ENCODE measurements at regions not wholly inside any gene's neighbourhood (a gene's known extent, or its start where the extent isn't known, plus 50 kb on each side); places are given as distances from the start of the nearest gene placed in this dataset.

DNA sequence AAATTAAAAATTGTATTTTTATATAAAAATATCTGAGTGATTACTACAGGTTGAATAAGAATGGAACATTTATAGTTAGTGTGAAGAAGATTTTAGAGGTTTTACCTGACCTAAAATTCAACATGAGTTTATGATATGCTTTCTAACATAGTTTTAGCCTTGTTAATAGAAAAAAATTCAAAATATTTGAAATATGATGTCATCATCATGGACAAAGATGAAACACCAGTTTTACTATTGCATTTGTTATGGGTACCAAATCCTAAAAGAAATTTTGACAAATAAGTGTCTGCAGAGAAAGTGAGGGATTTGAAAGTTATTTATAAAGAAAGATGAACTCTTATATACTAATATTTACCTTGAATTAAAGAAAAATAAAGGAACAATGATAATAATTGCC lies 479.7 kb downstream of the TBC1D32 start:
- no peak for TF ChIP-seq POLR2AphosphoS5 (IDR thresholded peaks at IDR 0.05)
- TF ChIP-seq, protein P1, sequence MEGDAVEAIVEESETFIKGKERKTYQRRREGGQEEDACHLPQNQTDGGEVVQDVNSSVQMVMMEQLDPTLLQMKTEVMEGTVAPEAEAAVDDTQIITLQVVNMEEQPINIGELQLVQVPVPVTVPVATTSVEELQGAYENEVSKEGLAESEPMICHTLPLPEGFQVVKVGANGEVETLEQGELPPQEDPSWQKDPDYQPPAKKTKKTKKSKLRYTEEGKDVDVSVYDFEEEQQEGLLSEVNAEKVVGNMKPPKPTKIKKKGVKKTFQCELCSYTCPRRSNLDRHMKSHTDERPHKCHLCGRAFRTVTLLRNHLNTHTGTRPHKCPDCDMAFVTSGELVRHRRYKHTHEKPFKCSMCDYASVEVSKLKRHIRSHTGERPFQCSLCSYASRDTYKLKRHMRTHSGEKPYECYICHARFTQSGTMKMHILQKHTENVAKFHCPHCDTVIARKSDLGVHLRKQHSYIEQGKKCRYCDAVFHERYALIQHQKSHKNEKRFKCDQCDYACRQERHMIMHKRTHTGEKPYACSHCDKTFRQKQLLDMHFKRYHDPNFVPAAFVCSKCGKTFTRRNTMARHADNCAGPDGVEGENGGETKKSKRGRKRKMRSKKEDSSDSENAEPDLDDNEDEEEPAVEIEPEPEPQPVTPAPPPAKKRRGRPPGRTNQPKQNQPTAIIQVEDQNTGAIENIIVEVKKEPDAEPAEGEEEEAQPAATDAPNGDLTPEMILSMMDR (IDR thresholded peaks at IDR 0.05): no peak

Data from gastroesophageal sphincter (tissue), 3 donors.